ENCODE measurements at regions not wholly inside any gene's neighbourhood (a gene's known extent, or its start where the extent isn't known, plus 50 kb on each side); places are given as distances from the start of the nearest gene placed in this dataset.

DNA sequence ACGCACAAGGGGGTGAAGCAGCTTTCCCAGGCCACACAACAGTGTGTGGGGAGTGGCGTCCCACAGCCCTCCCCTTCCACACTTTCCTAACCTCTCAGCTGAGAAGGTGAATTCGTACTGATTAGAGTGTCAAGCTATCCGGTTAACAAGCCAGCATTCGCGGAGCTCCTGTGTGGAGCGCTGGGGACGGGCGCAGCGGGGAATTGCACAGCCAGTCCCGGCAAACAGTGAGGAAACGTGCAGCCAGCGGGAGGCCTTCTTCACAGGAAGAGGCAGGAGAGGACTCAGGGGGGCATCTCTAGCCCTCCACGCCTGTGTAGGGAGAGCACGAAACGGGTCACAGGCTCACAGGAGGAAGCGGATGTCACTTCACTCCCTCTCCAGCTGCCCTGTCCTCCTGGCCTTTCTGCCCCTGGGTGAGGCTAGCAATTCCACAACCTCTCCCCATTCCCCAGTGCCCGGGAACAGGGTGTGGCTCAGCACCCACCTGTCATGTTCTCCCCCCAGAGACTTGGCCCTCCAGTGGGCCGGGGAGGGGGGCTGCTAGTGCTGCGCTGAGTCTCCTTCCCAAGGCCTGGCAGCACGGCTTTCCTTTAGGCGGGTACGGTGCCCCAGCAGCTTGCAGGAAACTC lies 117.3 kb downstream of the CPZ start:
- H3K9me3 ChIP-seq (replicated peaks; ENCODE audit: control insufficient read depth, insufficient read depth, low read length): no peaks in the 10 kb centered on the region; the same call in 1 of the 3 replicates
- DNase-seq (ENCODE audit: low read depth, low spot score) (no peak), ATAC-seq (no peak), FAIRE-seq (no peak)
- no peaks in the 10 kb centered on the region for H3K36me3 ChIP-seq (ENCODE audit: control insufficient read depth in 2 of 2, insufficient read depth in 2 of 2, low read length in 1 of 2)
- no peak overlapping the region for H3K4me3 ChIP-seq
- no peaks in the 10 kb centered on the region for H4K20me1 ChIP-seq (ENCODE audit: control insufficient read depth, insufficient read depth)
- H3K27me3 ChIP-seq (replicated peaks in 1 of 2; ENCODE audit: control insufficient read depth in 2 of 2, insufficient read depth in 2 of 2, low read length in 1 of 2): no peaks in the 10 kb centered on the region; a peak in 1 of 4 replicates
- no peak for TF ChIP-seq SPI1 (IDR thresholded peaks at IDR 0.05; ENCODE audit: borderline replicate concordance, insufficient read depth, low read depth, low read length)
- ChIA-PET RAD21 (ENCODE audit: unreplicated experiment) (no interaction called here), CTCF (no interaction called here), SMC1A (ENCODE audit: uncharacterized antibody, unreplicated experiment) (no interaction called here), POLR2A (no interaction called here)
- no peak overlapping the region for H3K9ac ChIP-seq (ENCODE audit: control insufficient read depth, insufficient read depth, low read length)
- no peak overlapping the region for H2AFZ ChIP-seq (ENCODE audit: control insufficient read depth, low read depth, low read length)
- H3K79me2 ChIP-seq (ENCODE audit: control insufficient read depth, insufficient read depth, low read length): no peaks in the 10 kb centered on the region
- no peak overlapping the region for H3K27ac ChIP-seq (ENCODE audit: control insufficient read depth, insufficient read depth)
- WGBS (ENCODE audit: insufficient coverage, insufficient replicate concordance, low lambda C conversion rate, missing lambda C conversion rate): 38% methylated on average over 23 of the region's 23 CpGs
- intact Hi-C loops (cut with micrococcal nuclease; ENCODE audit: unreplicated experiment) (no loop called here), in situ Hi-C loops (cut with MboI) (no loop called here)
- no peaks in the 10 kb centered on the region for H3K4me1 ChIP-seq (ENCODE audit: control insufficient read depth, insufficient read depth, low read length)
- H3K4me2 ChIP-seq (ENCODE audit: control insufficient read depth, insufficient read depth): no peak overlapping the region
- BruUV-seq (replicated peaks): no TSS peak

DNA sequence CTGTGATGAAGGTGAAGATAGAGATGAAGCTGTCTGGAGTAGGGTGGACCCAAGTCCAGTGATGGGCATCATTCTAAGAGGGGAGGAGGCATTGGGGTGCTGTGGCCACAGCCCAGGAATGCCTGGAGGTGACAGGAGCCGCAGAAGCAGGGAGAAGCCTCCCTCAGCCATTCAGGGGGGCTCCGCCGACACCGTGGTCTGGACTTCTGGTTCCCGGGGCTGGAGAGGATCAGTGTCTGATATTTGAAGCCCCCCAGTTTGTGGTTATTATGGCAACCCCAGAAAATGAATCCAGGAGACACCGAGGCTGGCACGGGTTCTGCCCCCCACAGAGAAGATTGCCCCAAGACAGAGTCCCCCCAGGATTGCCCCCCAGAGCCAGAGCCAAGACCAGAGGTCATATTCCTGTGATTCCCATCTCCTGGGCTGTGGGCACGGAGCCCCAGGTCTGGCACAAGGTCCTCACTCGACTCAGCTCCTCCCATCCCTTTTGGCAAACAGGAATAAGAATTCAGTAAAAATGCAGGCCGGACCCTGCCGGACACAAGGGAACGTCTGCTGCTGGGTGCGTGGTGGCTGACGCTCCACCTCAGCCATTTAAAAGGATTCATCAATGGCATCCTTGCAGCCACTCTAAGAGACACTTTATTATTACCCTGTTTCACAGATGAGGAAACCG lies 116.6 kb downstream of the CPZ start:
- DNase-seq (ENCODE audit: low read depth, low spot score) (no peak), FAIRE-seq (no peak), ATAC-seq (no peak)
- Histone ChIP-seq H2AFZ (ENCODE audit: control insufficient read depth, low read depth, low read length) (no peak overlapping the region), H3K4me2 (ENCODE audit: control insufficient read depth, insufficient read depth) (no peak overlapping the region), H3K79me2 (ENCODE audit: control insufficient read depth, insufficient read depth, low read length) (no peaks in the 10 kb centered on the region), H3K9ac (ENCODE audit: control insufficient read depth, insufficient read depth, low read length) (no peak overlapping the region), H3K4me1 (ENCODE audit: control insufficient read depth, insufficient read depth, low read length) (no peaks in the 10 kb centered on the region), H3K4me3 (no peak overlapping the region), H3K27ac (ENCODE audit: control insufficient read depth, insufficient read depth) (no peak overlapping the region), H3K27me3 (replicated peaks in 1 of 2; ENCODE audit: control insufficient read depth in 2 of 2, insufficient read depth in 2 of 2, low read length in 1 of 2) (no peaks in the 10 kb centered on the region; a peak in 1 of 4 replicates), H3K9me3 (replicated peaks; ENCODE audit: control insufficient read depth, insufficient read depth, low read length) (no peaks in the 10 kb centered on the region; the same call in 2 of the 3 replicates), H3K36me3 (ENCODE audit: control insufficient read depth in 2 of 2, insufficient read depth in 2 of 2, low read length in 1 of 2) (no peaks in the 10 kb centered on the region), H4K20me1 (ENCODE audit: control insufficient read depth, insufficient read depth) (no peaks in the 10 kb centered on the region)
- WGBS (ENCODE audit: insufficient coverage, insufficient replicate concordance, low lambda C conversion rate, missing lambda C conversion rate): 39% methylated on average over 15 of the region's 15 CpGs
- ChIA-PET CTCF (no interaction called here), SMC1A (ENCODE audit: uncharacterized antibody, unreplicated experiment) (no interaction called here), POLR2A (no interaction called here), RAD21 (ENCODE audit: unreplicated experiment) (no interaction called here)
- no TSS peak for BruUV-seq (replicated peaks)
- in situ Hi-C loops (cut with MboI) (no loop called here), intact Hi-C loops (cut with micrococcal nuclease; ENCODE audit: unreplicated experiment) (no loop called here)
- TF ChIP-seq, protein P1, sequence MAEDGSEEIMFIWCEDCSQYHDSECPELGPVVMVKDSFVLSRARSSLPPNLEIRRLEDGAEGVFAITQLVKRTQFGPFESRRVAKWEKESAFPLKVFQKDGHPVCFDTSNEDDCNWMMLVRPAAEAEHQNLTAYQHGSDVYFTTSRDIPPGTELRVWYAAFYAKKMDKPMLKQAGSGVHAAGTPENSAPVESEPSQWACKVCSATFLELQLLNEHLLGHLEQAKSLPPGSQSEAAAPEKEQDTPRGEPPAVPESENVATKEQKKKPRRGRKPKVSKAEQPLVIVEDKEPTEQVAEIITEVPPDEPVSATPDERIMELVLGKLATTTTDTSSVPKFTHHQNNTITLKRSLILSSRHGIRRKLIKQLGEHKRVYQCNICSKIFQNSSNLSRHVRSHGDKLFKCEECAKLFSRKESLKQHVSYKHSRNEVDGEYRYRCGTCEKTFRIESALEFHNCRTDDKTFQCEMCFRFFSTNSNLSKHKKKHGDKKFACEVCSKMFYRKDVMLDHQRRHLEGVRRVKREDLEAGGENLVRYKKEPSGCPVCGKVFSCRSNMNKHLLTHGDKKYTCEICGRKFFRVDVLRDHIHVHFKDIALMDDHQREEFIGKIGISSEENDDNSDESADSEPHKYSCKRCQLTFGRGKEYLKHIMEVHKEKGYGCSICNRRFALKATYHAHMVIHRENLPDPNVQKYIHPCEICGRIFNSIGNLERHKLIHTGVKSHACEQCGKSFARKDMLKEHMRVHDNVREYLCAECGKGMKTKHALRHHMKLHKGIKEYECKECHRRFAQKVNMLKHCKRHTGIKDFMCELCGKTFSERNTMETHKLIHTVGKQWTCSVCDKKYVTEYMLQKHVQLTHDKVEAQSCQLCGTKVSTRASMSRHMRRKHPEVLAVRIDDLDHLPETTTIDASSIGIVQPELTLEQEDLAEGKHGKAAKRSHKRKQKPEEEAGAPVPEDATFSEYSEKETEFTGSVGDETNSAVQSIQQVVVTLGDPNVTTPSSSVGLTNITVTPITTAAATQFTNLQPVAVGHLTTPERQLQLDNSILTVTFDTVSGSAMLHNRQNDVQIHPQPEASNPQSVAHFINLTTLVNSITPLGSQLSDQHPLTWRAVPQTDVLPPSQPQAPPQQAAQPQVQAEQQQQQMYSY (CRISPR knock-in tag; IDR thresholded peaks at IDR 0.05): no peak
- TF ChIP-seq STAT3 (IDR thresholded peaks at IDR 0.05; ENCODE audit: low read depth, low read length) (no peak), TARDBP (IDR thresholded peaks at IDR 0.05; ENCODE audit: borderline replicate concordance) (no peak), KDM1A (IDR thresholded peaks at IDR 0.05; ENCODE audit: borderline replicate concordance) (no peak), NBN (IDR thresholded peaks at IDR 0.05) (no peak)
- TF ChIP-seq, protein P2, sequence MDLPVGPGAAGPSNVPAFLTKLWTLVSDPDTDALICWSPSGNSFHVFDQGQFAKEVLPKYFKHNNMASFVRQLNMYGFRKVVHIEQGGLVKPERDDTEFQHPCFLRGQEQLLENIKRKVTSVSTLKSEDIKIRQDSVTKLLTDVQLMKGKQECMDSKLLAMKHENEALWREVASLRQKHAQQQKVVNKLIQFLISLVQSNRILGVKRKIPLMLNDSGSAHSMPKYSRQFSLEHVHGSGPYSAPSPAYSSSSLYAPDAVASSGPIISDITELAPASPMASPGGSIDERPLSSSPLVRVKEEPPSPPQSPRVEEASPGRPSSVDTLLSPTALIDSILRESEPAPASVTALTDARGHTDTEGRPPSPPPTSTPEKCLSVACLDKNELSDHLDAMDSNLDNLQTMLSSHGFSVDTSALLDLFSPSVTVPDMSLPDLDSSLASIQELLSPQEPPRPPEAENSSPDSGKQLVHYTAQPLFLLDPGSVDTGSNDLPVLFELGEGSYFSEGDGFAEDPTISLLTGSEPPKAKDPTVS (IDR thresholded peaks at IDR 0.05; ENCODE audit: low read depth, low read length): no peak
- TF ChIP-seq, protein P3, sequence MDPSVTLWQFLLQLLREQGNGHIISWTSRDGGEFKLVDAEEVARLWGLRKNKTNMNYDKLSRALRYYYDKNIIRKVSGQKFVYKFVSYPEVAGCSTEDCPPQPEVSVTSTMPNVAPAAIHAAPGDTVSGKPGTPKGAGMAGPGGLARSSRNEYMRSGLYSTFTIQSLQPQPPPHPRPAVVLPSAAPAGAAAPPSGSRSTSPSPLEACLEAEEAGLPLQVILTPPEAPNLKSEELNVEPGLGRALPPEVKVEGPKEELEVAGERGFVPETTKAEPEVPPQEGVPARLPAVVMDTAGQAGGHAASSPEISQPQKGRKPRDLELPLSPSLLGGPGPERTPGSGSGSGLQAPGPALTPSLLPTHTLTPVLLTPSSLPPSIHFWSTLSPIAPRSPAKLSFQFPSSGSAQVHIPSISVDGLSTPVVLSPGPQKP (IDR thresholded peaks at IDR 0.05; ENCODE audit: low read depth, low read length): no peak
